ENCODE measurements at regions not wholly inside any gene's neighbourhood (a gene's known extent, or its start where the extent isn't known, plus 50 kb on each side); places are given as distances from the start of the nearest gene placed in this dataset.

DNA sequence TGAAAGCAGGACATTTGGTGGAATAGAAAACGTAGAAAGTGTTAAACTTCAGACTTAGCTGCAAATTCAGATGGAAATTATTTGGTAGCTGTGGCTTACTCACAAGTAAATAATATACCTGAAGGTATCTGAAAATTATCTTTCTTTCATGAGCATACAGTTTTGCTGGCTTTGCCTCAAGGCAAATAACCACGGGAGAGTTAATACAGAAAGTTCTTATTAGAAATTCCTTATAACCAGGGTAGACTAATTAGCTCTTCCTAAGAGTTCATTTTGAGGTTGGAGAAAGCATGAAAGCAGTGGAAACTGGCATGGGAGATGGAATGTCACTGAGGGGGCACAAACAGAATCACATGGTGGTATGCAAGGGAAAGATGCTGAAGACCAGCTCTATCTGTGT, 217.5 kb downstream of the CD83 start:
- Mint-ChIP-seq H3K4me3 (ENCODE audit: unreplicated experiment) (no peak overlapping the region), H3K27me3 (ENCODE audit: insufficient read depth, unreplicated experiment) (peaks cover 3% of the 10 kb centered on the region), H3K4me1 (ENCODE audit: low read depth, unreplicated experiment) (no peaks in the 10 kb centered on the region), H3K36me3 (ENCODE audit: insufficient read depth, unreplicated experiment) (no peaks in the 10 kb centered on the region), H3K27ac (ENCODE audit: unreplicated experiment) (no peak overlapping the region), H3K9me3 (ENCODE audit: unreplicated experiment) (no peaks in the 10 kb centered on the region)
- H3K4me3 ChIP-seq (ENCODE audit: low read depth, low read length) = no peak overlapping the region
- no peaks in the 10 kb centered on the region for H3K4me1 ChIP-seq
- intact Hi-C loops (cut with micrococcal nuclease; ENCODE audit: unreplicated experiment) = no loop called here
- no peaks in the 10 kb centered on the region for H3K9me3 ChIP-seq
- BruUV-seq (replicated peaks) = no TSS peak
- TF ChIP-seq, protein P1, sequence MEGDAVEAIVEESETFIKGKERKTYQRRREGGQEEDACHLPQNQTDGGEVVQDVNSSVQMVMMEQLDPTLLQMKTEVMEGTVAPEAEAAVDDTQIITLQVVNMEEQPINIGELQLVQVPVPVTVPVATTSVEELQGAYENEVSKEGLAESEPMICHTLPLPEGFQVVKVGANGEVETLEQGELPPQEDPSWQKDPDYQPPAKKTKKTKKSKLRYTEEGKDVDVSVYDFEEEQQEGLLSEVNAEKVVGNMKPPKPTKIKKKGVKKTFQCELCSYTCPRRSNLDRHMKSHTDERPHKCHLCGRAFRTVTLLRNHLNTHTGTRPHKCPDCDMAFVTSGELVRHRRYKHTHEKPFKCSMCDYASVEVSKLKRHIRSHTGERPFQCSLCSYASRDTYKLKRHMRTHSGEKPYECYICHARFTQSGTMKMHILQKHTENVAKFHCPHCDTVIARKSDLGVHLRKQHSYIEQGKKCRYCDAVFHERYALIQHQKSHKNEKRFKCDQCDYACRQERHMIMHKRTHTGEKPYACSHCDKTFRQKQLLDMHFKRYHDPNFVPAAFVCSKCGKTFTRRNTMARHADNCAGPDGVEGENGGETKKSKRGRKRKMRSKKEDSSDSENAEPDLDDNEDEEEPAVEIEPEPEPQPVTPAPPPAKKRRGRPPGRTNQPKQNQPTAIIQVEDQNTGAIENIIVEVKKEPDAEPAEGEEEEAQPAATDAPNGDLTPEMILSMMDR (IDR thresholded peaks at IDR 0.05; ENCODE audit: insufficient read depth in 1 of 2, low read depth in 1 of 2, low read length in 1 of 2, severe bottlenecking in 1 of 2, unreplicated experiment in 1 of 2) = no peak
- no peaks in the 10 kb centered on the region; the same call in 1 of the 2 replicates for H3K27me3 ChIP-seq (replicated peaks; ENCODE audit: control insufficient read depth, insufficient read depth, low read length)
- no peak for DNase-seq
- ChIA-PET POLR2A (no interaction called here), CTCF (no interaction called here)
- H3K36me3 ChIP-seq (ENCODE audit: control insufficient read depth, insufficient read depth, low read length) = no peaks in the 10 kb centered on the region

DNA sequence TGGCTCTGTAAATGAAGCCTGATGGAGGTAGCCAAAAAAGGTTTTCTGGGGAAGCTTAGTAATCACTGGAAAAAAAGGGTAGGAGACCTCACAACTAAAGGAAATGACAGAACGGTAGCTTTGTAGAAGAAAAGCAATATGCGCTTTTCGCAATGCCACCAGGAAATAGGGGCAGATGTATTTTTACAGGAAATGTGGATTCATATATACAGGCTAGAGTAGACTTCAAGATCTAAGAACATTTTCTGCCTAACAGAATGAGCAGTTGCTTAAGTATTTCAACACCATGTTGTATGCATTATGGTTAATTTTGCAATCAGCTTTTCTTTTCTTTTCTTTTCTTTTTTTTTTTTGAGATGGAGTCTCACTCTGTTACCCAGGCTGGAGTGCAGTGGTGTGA, 219.6 kb downstream of the CD83 start:
- no TSS peak for BruUV-seq (replicated peaks)
- no peaks in the 10 kb centered on the region for H3K27me3 ChIP-seq (replicated peaks; ENCODE audit: control insufficient read depth, insufficient read depth, low read length)
- TF ChIP-seq, protein P1 (IDR thresholded peaks at IDR 0.05; ENCODE audit: insufficient read depth in 1 of 2, low read depth in 1 of 2, low read length in 1 of 2, severe bottlenecking in 1 of 2, unreplicated experiment in 1 of 2) = no peak
- H3K4me3 ChIP-seq (ENCODE audit: low read depth, low read length) = no peak overlapping the region
- no peak for DNase-seq
- no peaks in the 10 kb centered on the region for H3K9me3 ChIP-seq
- ChIA-PET CTCF (no interaction called here), POLR2A (no interaction called here)
- H3K4me3 Mint-ChIP-seq (ENCODE audit: unreplicated experiment) = no peak overlapping the region
- H3K9me3 Mint-ChIP-seq (ENCODE audit: unreplicated experiment) = no peaks in the 10 kb centered on the region
- no peaks in the 10 kb centered on the region for H3K4me1 ChIP-seq
- no peaks in the 10 kb centered on the region for H3K4me1 Mint-ChIP-seq (ENCODE audit: low read depth, unreplicated experiment)
- no peaks in the 10 kb centered on the region for H3K36me3 ChIP-seq (ENCODE audit: control insufficient read depth, insufficient read depth, low read length)
- no peaks in the 10 kb centered on the region for H3K36me3 Mint-ChIP-seq (ENCODE audit: insufficient read depth, unreplicated experiment)
- H3K27me3 Mint-ChIP-seq (ENCODE audit: insufficient read depth, unreplicated experiment) = no peaks in the 10 kb centered on the region
- no peak overlapping the region for H3K27ac Mint-ChIP-seq (ENCODE audit: unreplicated experiment)
- intact Hi-C loops (cut with micrococcal nuclease; ENCODE audit: unreplicated experiment) = no loop called here

DNA sequence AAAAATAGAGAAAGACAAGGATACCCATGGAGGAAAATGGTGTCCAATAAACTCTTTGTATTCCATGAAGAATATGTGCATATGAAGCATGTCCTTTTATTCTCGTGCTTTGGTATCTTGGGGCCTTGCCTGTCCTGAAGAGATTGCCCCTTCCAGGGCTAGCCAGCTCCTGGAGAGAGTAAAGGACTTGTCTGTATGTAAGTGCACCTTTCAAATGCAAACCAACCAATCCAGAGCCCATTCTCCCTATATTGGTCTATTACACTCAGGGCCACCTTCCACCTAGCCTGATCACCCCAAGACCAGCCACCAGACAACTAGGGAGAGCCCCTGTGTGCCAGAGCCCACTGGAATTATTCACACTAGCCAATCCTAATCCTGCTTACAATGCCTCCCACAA, 221.6 kb downstream of the CD83 start:
- Histone ChIP-seq H3K27me3 (replicated peaks; ENCODE audit: control insufficient read depth, insufficient read depth, low read length) (no peaks in the 10 kb centered on the region), H3K9me3 (no peaks in the 10 kb centered on the region), H3K4me3 (ENCODE audit: low read depth, low read length) (no peak overlapping the region), H3K36me3 (ENCODE audit: control insufficient read depth, insufficient read depth, low read length) (no peaks in the 10 kb centered on the region), H3K4me1 (no peaks in the 10 kb centered on the region)
- intact Hi-C loops (cut with micrococcal nuclease; ENCODE audit: unreplicated experiment) = no loop called here
- Mint-ChIP-seq H3K27ac (ENCODE audit: unreplicated experiment) (no peak overlapping the region), H3K27me3 (ENCODE audit: insufficient read depth, unreplicated experiment) (no peaks in the 10 kb centered on the region), H3K4me1 (ENCODE audit: low read depth, unreplicated experiment) (no peaks in the 10 kb centered on the region), H3K9me3 (ENCODE audit: unreplicated experiment) (no peaks in the 10 kb centered on the region), H3K36me3 (ENCODE audit: insufficient read depth, unreplicated experiment) (no peaks in the 10 kb centered on the region), H3K4me3 (ENCODE audit: unreplicated experiment) (no peak overlapping the region)
- BruUV-seq (replicated peaks) = no TSS peak
- POLR2A ChIA-PET = no interaction called here
- DNase-seq = no peak
- CTCF ChIA-PET = no interaction called here
- TF ChIP-seq, protein P1 (IDR thresholded peaks at IDR 0.05; ENCODE audit: insufficient read depth in 1 of 2, low read depth in 1 of 2, low read length in 1 of 2, severe bottlenecking in 1 of 2, unreplicated experiment in 1 of 2) = no peak

Measured in Caco-2 (cell line).